Fibroblast of the aortic adventitia (primary cell): ENCODE measurements at regions not wholly inside any gene's neighbourhood (a gene's known extent, or its start where the extent isn't known, plus 50 kb on each side); places are given as distances from the start of the nearest gene placed in this dataset.

ENCODE experiments used
- DNase-seq: peaks from one replicate; pipeline ENCODE4 v3.0.0-alpha.2; 2010; ENCODE audit warnings: low read depth
- H3K4me3 ChIP-seq: 2 replicates; pipeline ENCODE4 v1.5.1; 2011; ENCODE audit warnings: low read depth, mild to moderate bottlenecking, control low read depth, low read length, moderate library complexity
- CTCF ChIP-seq: IDR thresholded peaks from 2 replicates; pipeline ENCODE4 v1.5.1; 2011; ENCODE audit warnings: mild to moderate bottlenecking, low read length, control low read depth, inconsistent platforms; ENCODE audit not compliant: insufficient read depth

GRCh38 chr1:238111081-238111480 is 220.4 kb upstream of the ZP4 start:
- no peak for DNase-seq
- no peak overlapping the region for H3K4me3 ChIP-seq
- TF ChIP-seq CTCF = no peak

GRCh38 chr1:238108417-238108816 is 217.7 kb upstream of the ZP4 start:
- no peak for DNase-seq
- TF ChIP-seq CTCF = no peak

GRCh38 chr1:238107322-238107721 is 216.6 kb upstream of the ZP4 start:
- no peak for DNase-seq
- no peak for TF ChIP-seq CTCF
- H3K4me3 ChIP-seq = no peak overlapping the region

More at GRCh38 chr1:238108417-238108816, 217.7 kb upstream of the ZP4 start:
- H3K4me3 ChIP-seq = no peak overlapping the region

GRCh38 chr1:238104752-238105151 is 214.0 kb upstream of the ZP4 start:
- DNase-seq = no peak
- no peak for TF ChIP-seq CTCF
- no peak overlapping the region for H3K4me3 ChIP-seq

GRCh38 chr1:238101923-238102322 is 211.2 kb upstream of the ZP4 start:
- no peak for DNase-seq
- H3K4me3 ChIP-seq = no peak overlapping the region
- no peak for TF ChIP-seq CTCF

- no peak for TF ChIP-seq CTCF
- no peak for DNase-seq
These were observed 209.1 kb upstream of the ZP4 start for GRCh38 chr1:238099871-238100270.

GRCh38 chr1:238089615-238090014 is 198.9 kb upstream of the ZP4 start:
- H3K4me3 ChIP-seq = no peak overlapping the region
- no peak for DNase-seq
- TF ChIP-seq CTCF = no peak

More at GRCh38 chr1:238099871-238100270, 209.1 kb upstream of the ZP4 start:
- H3K4me3 ChIP-seq = no peak overlapping the region
